ENCODE measurements at regions not wholly inside any gene's neighbourhood (a gene's known extent, or its start where the extent isn't known, plus 50 kb on each side); places are given as distances from the start of the nearest gene placed in this dataset.

- Histone ChIP-seq H3K27ac (ENCODE audit: low read depth) (no peak overlapping the region), H3K4me3 (ENCODE audit: low read depth, low read length) (no peak overlapping the region), H3K4me1 (ENCODE audit: insufficient read depth) (no peaks in the 10 kb centered on the region), H3K36me3 (ENCODE audit: insufficient read depth) (no peaks in the 10 kb centered on the region)
- no peak for DNase-seq (ENCODE audit: extremely low spot score)
- 60% methylated on average over 3 of the region's 3 CpGs for WGBS
Measured at GRCh38 chr3:18888819-18889218, 259.5 kb upstream of the KCNH8 start.

GRCh38 chr3:18888370-18888769, 259.9 kb upstream of the KCNH8 start:
- DNase-seq (ENCODE audit: extremely low spot score): no peak
- no peaks in the 10 kb centered on the region for H3K36me3 ChIP-seq (ENCODE audit: insufficient read depth)
- H3K4me1 ChIP-seq (ENCODE audit: insufficient read depth): no peaks in the 10 kb centered on the region
- H3K4me3 ChIP-seq (ENCODE audit: low read depth, low read length): no peak overlapping the region
- WGBS: 79% methylated on average over 4 of the region's 4 CpGs
- H3K27ac ChIP-seq (ENCODE audit: low read depth): no peak overlapping the region

- no peak overlapping the region for H3K4me3 ChIP-seq (ENCODE audit: low read depth, low read length)
- no peak overlapping the region for H3K27ac ChIP-seq (ENCODE audit: low read depth)
- DNase-seq (ENCODE audit: extremely low spot score): no peak
- WGBS: 46% methylated on average over 6 of the region's 6 CpGs
- H3K36me3 ChIP-seq (ENCODE audit: insufficient read depth): no peaks in the 10 kb centered on the region
- H3K4me1 ChIP-seq (ENCODE audit: insufficient read depth): no peaks in the 10 kb centered on the region
Measured at GRCh38 chr3:18886331-18886730, 262.0 kb upstream of the KCNH8 start.

- DNase-seq (ENCODE audit: extremely low spot score): no peak
- Histone ChIP-seq H3K27ac (ENCODE audit: low read depth) (no peak overlapping the region), H3K4me1 (ENCODE audit: insufficient read depth) (no peaks in the 10 kb centered on the region), H3K4me3 (ENCODE audit: low read depth, low read length) (no peak overlapping the region), H3K36me3 (ENCODE audit: insufficient read depth) (no peaks in the 10 kb centered on the region)
- 96% methylated on average over 6 of the region's 6 CpGs for WGBS
Measured at GRCh38 chr3:18885612-18886011, 262.7 kb upstream of the KCNH8 start.

GRCh38 chr3:18883571-18883970, 264.7 kb upstream of the KCNH8 start:
- Histone ChIP-seq H3K4me3 (ENCODE audit: low read depth, low read length) (no peak overlapping the region), H3K36me3 (ENCODE audit: insufficient read depth) (no peaks in the 10 kb centered on the region), H3K27ac (ENCODE audit: low read depth) (no peak overlapping the region), H3K4me1 (ENCODE audit: insufficient read depth) (no peaks in the 10 kb centered on the region)
- DNase-seq (ENCODE audit: extremely low spot score): no peak
- 34% methylated on average over 2 of the region's 2 CpGs for WGBS

- Histone ChIP-seq H3K36me3 (ENCODE audit: insufficient read depth) (no peaks in the 10 kb centered on the region), H3K27ac (ENCODE audit: low read depth) (no peak overlapping the region), H3K4me1 (ENCODE audit: insufficient read depth) (no peaks in the 10 kb centered on the region), H3K4me3 (ENCODE audit: low read depth, low read length) (no peak overlapping the region)
- no peak for DNase-seq (ENCODE audit: extremely low spot score)
- 96% methylated on average over 1 of the region's 1 CpG for WGBS
Measured at GRCh38 chr3:18880691-18881090, 267.6 kb upstream of the KCNH8 start.

GRCh38 chr3:18872466-18872865, 275.8 kb upstream of the KCNH8 start:
- Histone ChIP-seq H3K36me3 (ENCODE audit: insufficient read depth) (no peaks in the 10 kb centered on the region), H3K27ac (ENCODE audit: low read depth) (no peak overlapping the region), H3K4me3 (ENCODE audit: low read depth, low read length) (no peak overlapping the region), H3K4me1 (ENCODE audit: insufficient read depth) (no peaks in the 10 kb centered on the region)
- 93% methylated on average over 1 of the region's 1 CpG for WGBS
- DNase-seq (ENCODE audit: extremely low spot score): no peak

GRCh38 chr3:18870642-18871041, 277.7 kb upstream of the KCNH8 start:
- no peaks in the 10 kb centered on the region for H3K36me3 ChIP-seq (ENCODE audit: insufficient read depth)
- WGBS: 74% methylated on average over 2 of the region's 2 CpGs

GRCh38 chr3:18870074-18870640, 278.2 kb upstream of the KCNH8 start:
- H3K4me1 ChIP-seq (ENCODE audit: insufficient read depth): no peaks in the 10 kb centered on the region
- H3K27ac ChIP-seq (ENCODE audit: low read depth): no peak overlapping the region
- no peak for DNase-seq (ENCODE audit: extremely low spot score)
- no peaks in the 10 kb centered on the region for H3K36me3 ChIP-seq (ENCODE audit: insufficient read depth)
- H3K4me3 ChIP-seq (ENCODE audit: low read depth, low read length): no peak overlapping the region
- WGBS: 82% methylated on average over 1 of the region's 1 CpG

More at GRCh38 chr3:18870642-18871041, 277.7 kb upstream of the KCNH8 start:
- no peak overlapping the region for H3K4me3 ChIP-seq (ENCODE audit: low read depth, low read length)
- H3K27ac ChIP-seq (ENCODE audit: low read depth): no peak overlapping the region
- DNase-seq (ENCODE audit: extremely low spot score): no peak
- no peaks in the 10 kb centered on the region for H3K4me1 ChIP-seq (ENCODE audit: insufficient read depth)

GRCh38 chr3:18868911-18869689, 279.2 kb upstream of the KCNH8 start:
- WGBS: 88% methylated on average over 4 of the region's 4 CpGs

GRCh38 chr3:18866899-18867298, 281.4 kb upstream of the KCNH8 start:
- no peak for DNase-seq (ENCODE audit: extremely low spot score)
- no peaks in the 10 kb centered on the region for H3K4me1 ChIP-seq (ENCODE audit: insufficient read depth)
- 77% methylated on average over 1 of the region's 1 CpG for WGBS

More at GRCh38 chr3:18868911-18869689, 279.2 kb upstream of the KCNH8 start:
- Histone ChIP-seq H3K4me3 (ENCODE audit: low read depth, low read length) (no peak overlapping the region), H3K36me3 (ENCODE audit: insufficient read depth) (no peaks in the 10 kb centered on the region), H3K27ac (ENCODE audit: low read depth) (no peak overlapping the region), H3K4me1 (ENCODE audit: insufficient read depth) (no peaks in the 10 kb centered on the region)
- no peak for DNase-seq (ENCODE audit: extremely low spot score)

GRCh38 chr3:18864933-18865731, 283.2 kb upstream of the KCNH8 start:
- H3K4me1 ChIP-seq (ENCODE audit: insufficient read depth): no peaks in the 10 kb centered on the region
- DNase-seq (ENCODE audit: extremely low spot score): no peak
- H3K36me3 ChIP-seq (ENCODE audit: insufficient read depth): no peaks in the 10 kb centered on the region
- H3K27ac ChIP-seq (ENCODE audit: low read depth): no peak overlapping the region
- 79% methylated on average over 3 of the region's 3 CpGs for WGBS
- H3K4me3 ChIP-seq (ENCODE audit: low read depth, low read length): no peak overlapping the region

More at GRCh38 chr3:18866899-18867298, 281.4 kb upstream of the KCNH8 start:
- H3K4me3 ChIP-seq (ENCODE audit: low read depth, low read length): no peak overlapping the region
- no peak overlapping the region for H3K27ac ChIP-seq (ENCODE audit: low read depth)
- no peaks in the 10 kb centered on the region for H3K36me3 ChIP-seq (ENCODE audit: insufficient read depth)

- no peak for DNase-seq (ENCODE audit: extremely low spot score)
- Histone ChIP-seq H3K4me1 (ENCODE audit: insufficient read depth) (no peaks in the 10 kb centered on the region), H3K4me3 (ENCODE audit: low read depth, low read length) (no peak overlapping the region), H3K36me3 (ENCODE audit: insufficient read depth) (no peaks in the 10 kb centered on the region), H3K27ac (ENCODE audit: low read depth) (no peak overlapping the region)
- WGBS: 95% methylated on average over 2 of the region's 2 CpGs
Measured at GRCh38 chr3:18862077-18862476, 286.2 kb upstream of the KCNH8 start.

- 59% methylated on average over 3 of the region's 3 CpGs for WGBS
- Histone ChIP-seq H3K4me1 (ENCODE audit: insufficient read depth) (no peaks in the 10 kb centered on the region), H3K4me3 (ENCODE audit: low read depth, low read length) (no peak overlapping the region), H3K36me3 (ENCODE audit: insufficient read depth) (no peaks in the 10 kb centered on the region), H3K27ac (ENCODE audit: low read depth) (no peak overlapping the region)
- no peak for DNase-seq (ENCODE audit: extremely low spot score)
Measured at GRCh38 chr3:18861137-18861536, 287.2 kb upstream of the KCNH8 start.

Measured in urinary bladder (tissue), 3 donors.